ENCODE measurements at regions not wholly inside any gene's neighbourhood (a gene's known extent, or its start where the extent isn't known, plus 50 kb on each side); places are given as distances from the start of the nearest gene placed in this dataset.

DNA sequence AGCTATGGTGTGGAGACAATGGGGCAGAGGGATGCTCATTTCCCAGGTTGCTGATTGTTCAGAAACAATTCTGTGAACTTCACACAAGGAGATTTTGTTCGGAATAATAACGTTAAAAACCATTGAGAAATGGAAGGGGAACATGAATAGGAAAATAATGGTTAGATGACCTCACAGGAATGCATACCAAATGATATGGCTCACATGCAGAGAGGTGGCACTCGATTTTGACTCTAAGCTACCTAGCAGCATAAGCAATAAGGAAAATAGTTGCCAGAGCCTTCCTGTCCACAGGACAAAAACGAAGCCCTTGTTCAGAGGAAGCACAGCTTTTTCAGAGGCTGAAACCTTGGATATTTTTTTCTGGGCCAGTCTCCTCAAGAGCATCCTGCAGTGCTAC, 293.1 kb downstream of the ZEB1 start:
- no peak for DNase-seq (ENCODE audit: low spot score in 2 of 2)
- Histone ChIP-seq H3K9me3 (no peaks in the 10 kb centered on the region), H3K27ac (no peak overlapping the region), H3K27me3 (no peaks in the 10 kb centered on the region), H3K4me1 (peaks cover 0 to 5% (median 0%) of the 10 kb centered on the region in 4 donors), H3K36me3 (no peaks in the 10 kb centered on the region), H3K4me3 (no peak overlapping the region)
- TF ChIP-seq POLR2A (IDR thresholded peaks at IDR 0.05) (no peak), EP300 (IDR thresholded peaks at IDR 0.05) (no peak)
- TF ChIP-seq, protein P1, sequence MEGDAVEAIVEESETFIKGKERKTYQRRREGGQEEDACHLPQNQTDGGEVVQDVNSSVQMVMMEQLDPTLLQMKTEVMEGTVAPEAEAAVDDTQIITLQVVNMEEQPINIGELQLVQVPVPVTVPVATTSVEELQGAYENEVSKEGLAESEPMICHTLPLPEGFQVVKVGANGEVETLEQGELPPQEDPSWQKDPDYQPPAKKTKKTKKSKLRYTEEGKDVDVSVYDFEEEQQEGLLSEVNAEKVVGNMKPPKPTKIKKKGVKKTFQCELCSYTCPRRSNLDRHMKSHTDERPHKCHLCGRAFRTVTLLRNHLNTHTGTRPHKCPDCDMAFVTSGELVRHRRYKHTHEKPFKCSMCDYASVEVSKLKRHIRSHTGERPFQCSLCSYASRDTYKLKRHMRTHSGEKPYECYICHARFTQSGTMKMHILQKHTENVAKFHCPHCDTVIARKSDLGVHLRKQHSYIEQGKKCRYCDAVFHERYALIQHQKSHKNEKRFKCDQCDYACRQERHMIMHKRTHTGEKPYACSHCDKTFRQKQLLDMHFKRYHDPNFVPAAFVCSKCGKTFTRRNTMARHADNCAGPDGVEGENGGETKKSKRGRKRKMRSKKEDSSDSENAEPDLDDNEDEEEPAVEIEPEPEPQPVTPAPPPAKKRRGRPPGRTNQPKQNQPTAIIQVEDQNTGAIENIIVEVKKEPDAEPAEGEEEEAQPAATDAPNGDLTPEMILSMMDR (IDR thresholded peaks at IDR 0.05) = no peak
- WGBS, 2 donors = 43 to 57% methylated on average over 4 of the region's 4 CpGs

DNA sequence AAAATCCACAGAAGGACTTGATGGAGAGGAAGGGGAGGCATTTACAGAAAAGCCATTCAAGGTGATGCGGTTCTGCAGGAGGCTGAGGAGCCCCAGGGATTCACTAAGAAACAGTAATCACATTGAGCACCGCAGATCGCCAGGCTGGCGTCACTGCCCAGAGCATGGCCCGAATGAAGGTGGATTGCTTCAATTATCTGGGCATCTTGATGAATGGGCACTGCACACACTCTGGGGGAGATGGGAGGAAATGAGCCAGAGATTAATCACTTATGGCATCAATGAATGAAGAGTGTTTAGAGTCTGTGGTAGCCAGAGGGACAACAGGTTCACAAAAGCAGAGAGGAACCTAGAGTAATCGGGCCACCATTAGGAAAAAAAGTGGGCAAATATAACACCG, 292.1 kb downstream of the ZEB1 start:
- no peaks in the 10 kb centered on the region for H3K36me3 ChIP-seq
- no peaks in the 10 kb centered on the region for H3K9me3 ChIP-seq
- TF ChIP-seq POLR2A (IDR thresholded peaks at IDR 0.05) = no peak
- no peak for TF ChIP-seq EP300 (IDR thresholded peaks at IDR 0.05)
- TF ChIP-seq, protein P1 (IDR thresholded peaks at IDR 0.05) = no peak
- no peaks in the 10 kb centered on the region for H3K27me3 ChIP-seq
- H3K27ac ChIP-seq = no peak overlapping the region
- H3K4me1 ChIP-seq = peaks cover 0 to 5% (median 0%) of the 10 kb centered on the region in 4 donors
- no peak for DNase-seq (ENCODE audit: low spot score in 2 of 2)
- no peak overlapping the region for H3K4me3 ChIP-seq
- WGBS, 2 donors = 85 to 87% methylated on average over 7 of the region's 7 CpGs

DNA sequence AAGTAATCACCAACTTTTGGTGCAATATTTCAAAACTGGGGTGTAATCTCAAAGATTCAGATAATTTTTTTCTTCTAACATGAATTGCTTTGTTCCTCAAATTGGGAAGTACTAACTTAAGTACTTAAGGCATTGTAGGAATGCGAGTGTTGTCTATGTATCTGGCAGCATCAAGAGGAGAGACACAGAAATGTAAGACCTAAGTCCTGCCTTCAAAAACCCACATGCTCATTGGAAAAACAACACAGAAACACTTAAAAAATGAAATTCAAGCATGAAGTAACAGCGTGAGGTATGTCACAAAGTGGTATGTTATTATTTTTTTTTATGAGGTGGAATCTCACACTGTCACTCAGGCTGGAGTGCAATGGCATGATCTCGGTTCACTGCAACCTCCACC, 288.5 kb downstream of the ZEB1 start:
- Histone ChIP-seq H3K4me3 (no peak overlapping the region), H3K36me3 (no peaks in the 10 kb centered on the region), H3K9me3 (no peaks in the 10 kb centered on the region), H3K4me1 (peaks cover 0 to 19% (median 0%) of the 10 kb centered on the region in 4 donors), H3K27ac (no peak overlapping the region), H3K27me3 (no peaks in the 10 kb centered on the region)
- WGBS, 2 donors = 90% methylated on average over 3 of the region's 3 CpGs
- no peak for TF ChIP-seq POLR2A (IDR thresholded peaks at IDR 0.05)
- TF ChIP-seq, protein P1 (IDR thresholded peaks at IDR 0.05) = no peak
- TF ChIP-seq EP300 (IDR thresholded peaks at IDR 0.05) = no peak
- no peak for DNase-seq (ENCODE audit: low spot score in 2 of 2)

DNA sequence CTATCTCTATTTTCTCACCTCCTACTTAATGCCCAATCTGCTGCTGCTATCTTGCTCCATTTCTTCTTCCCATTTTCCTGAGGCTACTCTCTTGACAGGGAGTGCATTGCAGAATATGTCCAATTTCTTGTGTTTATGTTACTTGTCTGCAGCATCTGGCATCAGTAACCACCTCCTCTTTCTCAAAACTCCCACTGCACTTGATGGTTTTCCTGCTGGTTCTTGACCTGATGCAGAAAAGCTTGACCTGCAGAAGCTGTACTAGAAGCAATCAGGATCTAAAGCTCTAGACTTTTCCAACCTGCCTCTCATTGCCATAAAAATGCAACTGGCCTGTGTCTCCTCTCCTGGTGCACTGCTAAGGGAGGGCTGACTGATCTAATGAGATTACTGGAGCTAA, 287.8 kb downstream of the ZEB1 start:
- DNase-seq (ENCODE audit: low spot score in 2 of 2) = no peak
- H3K27me3 ChIP-seq = no peaks in the 10 kb centered on the region
- H3K36me3 ChIP-seq = no peaks in the 10 kb centered on the region
- H3K4me1 ChIP-seq = peaks cover 0 to 19% (median 0%) of the 10 kb centered on the region in 4 donors
- H3K9me3 ChIP-seq = no peaks in the 10 kb centered on the region
- no peak overlapping the region for H3K4me3 ChIP-seq
- no peak overlapping the region for H3K27ac ChIP-seq
- no peak for TF ChIP-seq POLR2A (IDR thresholded peaks at IDR 0.05)
- no peak for TF ChIP-seq EP300 (IDR thresholded peaks at IDR 0.05)
- TF ChIP-seq, protein P1 (IDR thresholded peaks at IDR 0.05) = no peak

DNA sequence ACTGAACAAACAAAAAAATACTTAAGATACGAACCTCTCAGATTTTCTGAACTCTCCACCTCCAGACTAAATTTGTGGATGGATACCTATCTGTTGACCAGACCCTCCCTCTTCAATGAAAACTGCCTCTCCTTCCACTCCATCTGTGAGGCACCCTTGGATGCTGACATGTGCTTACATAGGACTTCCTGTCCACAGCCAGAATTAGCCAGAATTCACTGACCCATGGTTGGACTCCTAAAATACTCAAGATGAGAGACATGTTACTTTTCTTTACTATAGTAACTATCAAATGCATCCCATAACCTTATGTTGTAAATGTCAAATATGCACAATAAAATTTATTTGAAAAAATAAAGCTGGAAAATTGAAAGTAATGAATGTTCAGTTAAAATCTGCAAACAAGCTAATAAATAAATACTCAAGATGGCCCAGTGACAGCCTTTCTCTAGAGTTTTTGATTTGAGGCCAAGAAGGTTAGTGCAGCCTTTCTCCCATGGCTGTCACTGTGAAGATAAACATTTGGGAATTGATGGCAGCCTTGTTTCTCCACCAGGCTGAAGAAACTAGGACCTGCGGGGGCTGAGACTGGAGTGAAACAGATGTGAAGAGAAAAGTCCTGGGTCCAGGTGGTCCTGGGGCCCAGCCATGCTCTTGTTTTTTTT, 287.0 kb downstream of the ZEB1 start:
- 74 to 79% methylated on average over 2 of the region's 2 CpGs for WGBS, 2 donors

More for the DNA sequence above, 287.0 kb downstream of the ZEB1 start:
- no peak for DNase-seq (ENCODE audit: low spot score in 2 of 2)
- H3K27ac ChIP-seq = no peak overlapping the region
- no peaks in the 10 kb centered on the region for H3K27me3 ChIP-seq
- no peaks in the 10 kb centered on the region for H3K36me3 ChIP-seq
- peaks cover 0 to 17% (median 0%) of the 10 kb centered on the region in 4 donors for H3K4me1 ChIP-seq
- H3K9me3 ChIP-seq = no peaks in the 10 kb centered on the region
- no peak overlapping the region for H3K4me3 ChIP-seq
- TF ChIP-seq, protein P1 (IDR thresholded peaks at IDR 0.05) = no peak
- TF ChIP-seq EP300 (IDR thresholded peaks at IDR 0.05) (no peak), POLR2A (IDR thresholded peaks at IDR 0.05) (no peak)
